Heart right ventricle (tissue), 16 donors: ENCODE measurements at regions not wholly inside any gene's neighbourhood (a gene's known extent, or its start where the extent isn't known, plus 50 kb on each side); places are given as distances from the start of the nearest gene placed in this dataset.

Experiments used
- ATAC-seq, 8 donors: fragments of 200-7000 bp; cut with Tn5 transposase; one replicate each; pipeline ENCODE4 v1.9.1; 2020; ENCODE audit warnings: mild to moderate bottlenecking in 8 of 8, moderate library complexity in 8 of 8, moderate number of reproducible peaks in 1 of 8
- DNase-seq, 2 donors: peaks; one replicate each; pipeline ENCODE4 v3.0.0-alpha.2; 2020
- H3K27ac ChIP-seq, 10 donors: fragments of 200-600 bp; sonication (generic) in 2 of 10; one replicate each; pipeline versions ENCODE4 v1.5.0 to v1.8.0; 2020 to 2022; ENCODE audit warnings: mild to moderate bottlenecking in 3 of 10
- H3K27me3 ChIP-seq, 7 donors: fragments of 200-600 bp; one replicate each; pipeline ENCODE4 v1.8.0; 2021 to 2022; ENCODE audit warnings: mild to moderate bottlenecking in 2 of 7
- H3K36me3 ChIP-seq, 9 donors: fragments of 200-600 bp; sonication (generic) in 1 of 9; one replicate each; pipeline versions ENCODE4 v1.5.0 to v1.8.0; 2020 to 2022; ENCODE audit warnings: mild to moderate bottlenecking in 2 of 9
- H3K4me1 ChIP-seq, 9 donors: fragments of 200-600 bp; sonication (generic) in 1 of 9; one replicate each; pipeline versions ENCODE4 v1.5.0 to v1.8.0; 2020 to 2022; ENCODE audit warnings: mild to moderate bottlenecking in 4 of 9
- H3K4me3 ChIP-seq, 10 donors: fragments of 200-600 bp; sonication (generic) in 2 of 10; one replicate each; pipeline versions ENCODE4 v1.5.0 to v1.8.0; 2020 to 2022; ENCODE audit warnings: mild to moderate bottlenecking in 7 of 10, moderate library complexity in 2 of 10
- H3K9me3 ChIP-seq, 11 donors: fragments of 200-600 bp in 10 of 11; sonication (generic) in 2 of 11; one replicate each; pipeline versions ENCODE4 v1.5.0 to v1.8.0; 2013 to 2022; ENCODE audit warnings: mild to moderate bottlenecking in 2 of 11, control low read depth in 1 of 11, moderate library complexity in 1 of 11
- WGBS, 2 donors: extraction: QIAGEN DNeasy Blood & Tissue Kit; methylation state at CpG; one replicate each; pipeline ENCODE4 v1.1.7; 2013; ENCODE audit warnings: inconsistent platforms in 1 of 2; 5-methylcytosine and 5-hydroxymethylcytosine counted together
- intact Hi-C, 10 donors: fragments of 100-400 bp; cut with DNase I; formaldehyde crosslinking; loops; one replicate each; pipeline versions ENCODE4 v1.11.1 to v1.14.2; 2022
- TF ChIP-seq, protein P1 (sequence below), 9 donors: fragments of 200-600 bp; sonication (generic) in 2 of 9; IDR thresholded peaks; one replicate each; pipeline versions ENCODE4 v1.5.0 to v1.8.0; 2021 to 2022; ENCODE audit warnings: antibody characterized with exemption in 9 of 9, mild to moderate bottlenecking in 5 of 9, moderate library complexity in 1 of 9
- donor health status: Arrhythmogenic right ventricular cardiomyopathy.
- donor health status: ischemic (EF 13 %, LVEDD 7.1; RV severe dilation, severe dysfunction).
- donor health status: healthy with polysubstance abuse.
- donor health status: DM: no; HTN: yes; CAD: no.
- donor health status: DM: no; HTN: no; CAD: no.
- donor health status: ischemic (EF 25% LVEDD 6.9; RV normal size, moderate dysfunction).
- donor health status: ischemic (EF 25% LVEDD 5.7; RV mildly dilated, moderate dysfunction).
- donor health status: healthy.
- donor health status: DM: yes; HTN: yes; CAD: no.
- donor health status: Ischemic cardiomyopathy.
- donor health status: ischemic (EF 35%, LVEDD 5.7; RV mildly dilated, moderate dysfunction).
- donor health status: nonischemic (EF 11% LVEDD 7.7; RV severe dilation, severe dysfunction).
- donor health status: DM: yes; HTN: yes; CAD: no.
- donor health status: PGD.
- donor health status: ischemic (EF 29% LVEDD 5.4; RV normal size, mild dysfunction).
- donor health status: nonischemic (EF 23%, LVEDD 6.1; RV moderate dilation, normal function).

DNA sequence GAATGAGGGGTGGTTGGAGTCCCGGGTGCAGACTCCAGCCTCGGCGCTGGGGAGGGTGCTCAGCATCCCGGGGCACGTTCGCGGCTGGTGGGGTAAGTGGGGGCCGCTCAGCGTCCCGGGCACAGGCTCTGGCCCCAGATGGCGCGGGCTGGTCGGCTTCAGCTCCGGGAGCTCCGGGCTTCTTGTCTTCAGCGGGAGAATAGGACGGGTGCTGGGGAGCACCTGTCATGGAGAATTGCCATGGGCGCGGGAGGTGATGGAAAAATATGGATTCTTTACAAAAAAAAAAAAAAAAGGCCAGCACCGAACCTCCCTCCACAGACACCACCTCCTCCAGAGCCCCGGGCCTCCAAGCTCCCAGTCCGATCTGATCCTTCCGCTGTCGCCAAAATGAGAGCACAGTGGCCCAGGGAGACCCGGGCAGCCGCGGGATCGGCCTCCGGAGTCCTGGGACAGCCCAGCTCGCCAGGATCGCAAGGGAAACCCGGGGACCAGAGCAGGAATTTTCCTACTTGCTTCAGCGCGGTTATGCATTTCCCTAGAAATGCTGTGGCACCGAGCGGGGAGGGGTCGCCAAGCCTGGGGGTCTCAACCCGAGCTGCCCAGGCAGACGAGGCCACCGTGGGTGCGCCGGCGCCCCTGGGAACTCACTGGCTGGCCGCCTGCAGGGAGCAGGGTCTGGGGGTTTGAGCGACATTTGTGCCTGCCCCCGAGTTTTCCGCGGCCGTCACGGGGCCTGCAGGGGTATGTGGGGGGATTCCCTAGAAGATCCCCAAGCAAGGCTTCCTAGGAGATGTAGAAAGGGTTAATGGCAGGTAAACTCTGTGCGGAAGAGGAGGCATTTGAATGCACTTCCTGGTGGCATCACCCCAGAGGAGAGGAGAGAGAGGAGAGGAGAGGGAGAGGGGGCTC lies 1336.9 kb downstream of the BRD1 start:
- H3K36me3 ChIP-seq, result no peaks in the 10 kb centered on the region
- intact Hi-C loops, result loop anchor here in 3 of 10 donors (5.0 to 10.0 kb wide), 3 partner anchors 1276 to 1696 kb away; no protein-coding TSS in a partner anchor
- peaks cover 0 to 16% (median 7%) of the 10 kb centered on the region in 9 donors for H3K4me1 ChIP-seq
- H3K27ac ChIP-seq, result no peak overlapping the region
- H3K27me3 ChIP-seq, result peaks cover 8 to 90% (median 79%) of the 10 kb centered on the region in 7 donors
- DNase-seq (no peak), ATAC-seq (no peak)
- H3K4me3 ChIP-seq, result peak overlapping the region in 7 of 10 donors; percentile 3 to 52 (median 38)
- WGBS, 2 donors, result 3 to 4% methylated on average over 47 to 51 of the region's 51 CpGs
- no peaks in the 10 kb centered on the region for H3K9me3 ChIP-seq
- TF ChIP-seq, protein P1, sequence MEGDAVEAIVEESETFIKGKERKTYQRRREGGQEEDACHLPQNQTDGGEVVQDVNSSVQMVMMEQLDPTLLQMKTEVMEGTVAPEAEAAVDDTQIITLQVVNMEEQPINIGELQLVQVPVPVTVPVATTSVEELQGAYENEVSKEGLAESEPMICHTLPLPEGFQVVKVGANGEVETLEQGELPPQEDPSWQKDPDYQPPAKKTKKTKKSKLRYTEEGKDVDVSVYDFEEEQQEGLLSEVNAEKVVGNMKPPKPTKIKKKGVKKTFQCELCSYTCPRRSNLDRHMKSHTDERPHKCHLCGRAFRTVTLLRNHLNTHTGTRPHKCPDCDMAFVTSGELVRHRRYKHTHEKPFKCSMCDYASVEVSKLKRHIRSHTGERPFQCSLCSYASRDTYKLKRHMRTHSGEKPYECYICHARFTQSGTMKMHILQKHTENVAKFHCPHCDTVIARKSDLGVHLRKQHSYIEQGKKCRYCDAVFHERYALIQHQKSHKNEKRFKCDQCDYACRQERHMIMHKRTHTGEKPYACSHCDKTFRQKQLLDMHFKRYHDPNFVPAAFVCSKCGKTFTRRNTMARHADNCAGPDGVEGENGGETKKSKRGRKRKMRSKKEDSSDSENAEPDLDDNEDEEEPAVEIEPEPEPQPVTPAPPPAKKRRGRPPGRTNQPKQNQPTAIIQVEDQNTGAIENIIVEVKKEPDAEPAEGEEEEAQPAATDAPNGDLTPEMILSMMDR (IDR thresholded peaks at IDR 0.05), result no peak

DNA sequence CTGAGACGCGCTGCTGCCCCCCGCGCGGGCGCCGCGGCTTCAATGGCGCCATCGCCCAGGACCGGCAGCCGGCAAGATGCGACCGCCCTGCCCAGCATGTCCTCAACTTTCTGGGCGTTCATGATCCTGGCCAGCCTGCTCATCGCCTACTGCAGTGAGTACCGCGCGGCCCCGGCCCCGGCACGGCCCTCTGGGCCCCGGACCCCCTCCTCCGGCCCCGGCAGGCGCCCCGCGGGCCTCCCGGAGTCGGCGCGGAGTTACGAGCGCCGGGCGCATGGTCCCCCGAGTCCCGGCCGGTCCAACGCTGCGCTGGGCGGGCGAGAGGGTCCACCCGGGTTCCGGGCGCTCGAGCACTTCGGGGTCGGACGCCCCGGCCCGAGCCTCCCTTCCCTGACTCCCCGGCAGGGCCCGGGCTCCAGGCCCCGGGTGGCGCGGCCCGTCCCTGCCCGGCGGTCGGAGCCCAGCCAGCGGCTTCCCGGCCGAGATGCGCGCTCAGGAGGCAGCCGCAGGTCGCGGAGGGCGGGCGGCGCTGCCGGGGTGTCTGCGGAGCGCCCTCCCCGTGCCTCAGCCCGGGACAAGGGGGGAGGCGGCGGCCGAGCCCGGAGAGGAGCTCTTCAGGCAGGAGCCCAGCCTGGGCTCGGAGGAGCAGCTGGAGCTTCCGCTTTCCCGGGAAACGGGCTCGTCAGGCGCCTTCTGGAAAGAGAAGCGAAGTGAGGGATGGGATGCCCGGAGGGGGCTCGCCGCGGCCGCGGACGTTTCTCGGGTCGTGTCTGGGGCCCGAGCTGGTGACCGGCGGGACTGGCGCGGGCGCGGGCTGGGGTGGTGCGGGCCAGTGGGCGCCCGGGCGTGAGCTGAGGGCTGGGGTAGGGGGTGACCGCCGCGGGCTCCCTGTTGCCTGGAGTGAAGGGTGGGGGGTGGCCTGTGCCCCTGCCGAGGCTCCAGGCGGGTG lies 1337.8 kb downstream of the BRD1 start:
- Histone ChIP-seq H3K9me3 (no peaks in the 10 kb centered on the region), H3K36me3 (no peaks in the 10 kb centered on the region), H3K4me3 (peak overlapping the region; percentile 3 to 52 (median 36)), H3K27me3 (peaks cover 8 to 91% (median 88%) of the 10 kb centered on the region in 7 donors), H3K4me1 (peaks cover 0 to 16% (median 7%) of the 10 kb centered on the region in 9 donors), H3K27ac (no peak overlapping the region)
- peak in 1 of 8 donors; percentile 9 for ATAC-seq
- DNase-seq, result no peak
- intact Hi-C loops, result loop anchor here in 3 of 10 donors (5.0 to 10.0 kb wide), 3 partner anchors 1275 to 1695 kb away; no protein-coding TSS in a partner anchor
- WGBS, 2 donors, result 1 to 2% methylated on average over 81 to 113 of the region's 113 CpGs
- TF ChIP-seq, protein P1 (IDR thresholded peaks at IDR 0.05), result no peak

DNA sequence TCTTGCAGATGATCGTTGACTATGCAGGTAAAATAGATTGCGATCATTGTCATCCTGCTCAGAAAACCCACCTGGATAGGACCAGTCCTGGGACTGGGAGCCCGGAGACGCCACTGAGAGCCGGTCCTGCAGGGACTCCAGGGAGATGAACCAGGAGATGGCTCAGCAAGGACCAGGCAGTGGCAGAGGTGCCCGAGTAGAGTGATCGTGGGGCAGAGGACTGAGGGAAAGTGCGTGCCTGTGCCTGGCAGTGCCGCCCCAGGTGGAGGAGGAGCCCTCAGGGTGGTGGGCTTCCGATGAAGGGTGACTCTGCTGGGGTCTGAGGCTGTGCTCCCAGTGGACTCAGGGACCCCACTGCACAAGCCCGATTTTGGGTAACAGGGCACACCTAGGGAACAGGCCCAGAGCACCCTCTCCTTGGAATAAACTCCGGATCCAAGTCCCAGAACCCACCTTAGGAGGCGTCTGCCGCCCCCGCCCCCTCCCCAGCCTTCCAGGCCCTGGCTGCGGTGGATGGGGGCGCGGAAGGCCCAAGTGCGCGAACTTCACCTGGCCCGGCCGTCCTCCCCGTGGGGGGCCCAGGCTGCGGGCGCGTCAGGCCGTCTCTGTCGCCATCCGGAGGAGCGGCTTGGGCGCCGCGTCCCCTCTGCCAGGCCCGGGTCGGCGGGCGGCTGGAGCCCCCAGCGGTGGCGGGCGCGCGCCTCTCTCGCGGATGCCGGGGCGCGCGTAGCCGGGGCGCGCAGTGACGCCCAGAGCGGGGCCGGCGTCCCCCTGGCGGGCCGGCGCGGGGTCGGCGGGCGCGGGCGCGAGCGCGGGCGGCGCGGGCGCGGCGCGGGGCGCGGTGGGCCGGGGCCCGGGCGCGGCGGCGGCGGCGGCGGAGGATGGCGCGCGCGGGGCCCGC lies 1338.8 kb downstream of the BRD1 start:
- no peak overlapping the region for H3K27ac ChIP-seq
- H3K4me3 ChIP-seq, result no peak overlapping the region
- TF ChIP-seq, protein P1 (IDR thresholded peaks at IDR 0.05), result no peak
- ATAC-seq, result no peak
- intact Hi-C loops, result no loop called here
- no peaks in the 10 kb centered on the region for H3K9me3 ChIP-seq
- no peaks in the 10 kb centered on the region for H3K36me3 ChIP-seq
- peaks cover 0 to 16% (median 7%) of the 10 kb centered on the region in 9 donors for H3K4me1 ChIP-seq
- no peak for DNase-seq
- WGBS, 2 donors, result 9 to 22% methylated on average over 34 to 86 of the region's 90 CpGs
- peaks cover 8 to 88% (median 82%) of the 10 kb centered on the region in 7 donors for H3K27me3 ChIP-seq
